ENCODE measurements at regions not wholly inside any gene's neighbourhood (a gene's known extent, or its start where the extent isn't known, plus 50 kb on each side); places are given as distances from the start of the nearest gene placed in this dataset.
"Not testable (repeated sequence)": the region's sequence is repeated elsewhere in the genome, so short reads cannot be mapped to it uniquely, and the experiment has no call there.

DNA sequence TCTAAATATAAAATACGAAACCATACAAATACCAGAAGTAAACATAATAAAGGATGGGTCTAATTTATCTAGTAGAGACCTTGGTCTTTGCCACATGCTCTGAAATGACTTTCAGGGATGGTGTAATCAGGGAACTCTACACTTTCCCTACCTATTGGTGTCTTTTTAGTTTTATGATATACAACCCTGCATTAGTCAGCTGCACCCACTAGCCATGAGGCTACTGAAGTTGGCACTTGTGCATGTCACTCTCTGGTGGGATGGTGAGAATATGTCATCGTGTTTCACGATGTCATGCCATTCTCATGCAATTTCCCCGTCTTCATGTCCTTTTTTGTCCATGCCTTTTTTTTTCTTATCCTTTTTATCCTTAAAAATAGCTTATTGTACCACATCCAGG lies 234.9 kb upstream of the ACTBL2 start:
- no peak for DNase-seq (ENCODE audit: low read depth, low spot score)
- no peak overlapping the region for H3K4me3 ChIP-seq (ENCODE audit: low read depth, low read length)
- TF ChIP-seq CTCF (IDR thresholded peaks at IDR 0.05; ENCODE audit: low read depth, low read length) = no peak
- ChIA-PET CTCF (interaction anchor here (2.4 kb wide), 1 partner anchor 62 kb away, joined by 6 read pairs; no protein-coding TSS in a partner anchor), POLR2A (no interaction called here)
- H3K9me3 ChIP-seq (ENCODE audit: control insufficient read depth, insufficient read depth, low read length) = no peaks in the 10 kb centered on the region
- no peaks in the 10 kb centered on the region for H3K27me3 ChIP-seq (ENCODE audit: control insufficient read depth, insufficient read depth, low read length)
- H3K27ac ChIP-seq (ENCODE audit: low read depth, low read length) = no peak overlapping the region

GRCh38 chr5:57716661-57717060 lies 234.1 kb upstream of the ACTBL2 start:
- ChIA-PET POLR2A (no interaction called here), CTCF (interaction anchor here (1.0 to 2.4 kb wide), 2 partner anchors 16 to 63 kb away, joined by 3 to 6 read pairs; no protein-coding TSS in a partner anchor)
- TF ChIP-seq CTCF (IDR thresholded peaks at IDR 0.05; ENCODE audit: low read depth, low read length) = no peak
- Histone ChIP-seq H3K27me3 (ENCODE audit: control insufficient read depth, insufficient read depth, low read length) (no peaks in the 10 kb centered on the region), H3K27ac (ENCODE audit: low read depth, low read length) (no peak overlapping the region), H3K4me3 (ENCODE audit: low read depth, low read length) (no peak overlapping the region), H3K9me3 (ENCODE audit: control insufficient read depth, insufficient read depth, low read length) (no peaks in the 10 kb centered on the region)
- no peak for DNase-seq (ENCODE audit: low read depth, low spot score)

- DNase-seq (ENCODE audit: low read depth, low spot score) = no peak
- POLR2A ChIA-PET = no interaction called here
- H3K4me3 ChIP-seq (ENCODE audit: low read depth, low read length) = no peak overlapping the region
- H3K27me3 ChIP-seq (ENCODE audit: control insufficient read depth, insufficient read depth, low read length) = no peaks in the 10 kb centered on the region
- H3K9me3 ChIP-seq (ENCODE audit: control insufficient read depth, insufficient read depth, low read length) = no peaks in the 10 kb centered on the region
- CTCF ChIA-PET = interaction anchor here (2.4 kb wide), 1 partner anchor 64 kb away, joined by 6 read pairs; no protein-coding TSS in a partner anchor
- TF ChIP-seq CTCF (IDR thresholded peaks at IDR 0.05; ENCODE audit: low read depth, low read length) = no peak
- no peak overlapping the region for H3K27ac ChIP-seq (ENCODE audit: low read depth, low read length)
These were observed 232.7 kb upstream of the ACTBL2 start for GRCh38 chr5:57715296-57715695.

- DNase-seq (ENCODE audit: low read depth, low spot score); H3K27ac ChIP-seq (ENCODE audit: low read depth, low read length); H3K4me3 ChIP-seq (ENCODE audit: low read depth, low read length); CTCF ChIA-PET; H3K9me3 ChIP-seq (ENCODE audit: control insufficient read depth, insufficient read depth, low read length); H3K27me3 ChIP-seq (ENCODE audit: control insufficient read depth, insufficient read depth, low read length): not testable (repeated sequence)
- POLR2A ChIA-PET = interaction anchor here (0.6 kb wide), 1 partner anchor 559 kb away, joined by 3 read pairs; no protein-coding TSS in a partner anchor
These were observed 230.9 kb upstream of the ACTBL2 start for GRCh38 chr5:57713535-57713934.

DNA sequence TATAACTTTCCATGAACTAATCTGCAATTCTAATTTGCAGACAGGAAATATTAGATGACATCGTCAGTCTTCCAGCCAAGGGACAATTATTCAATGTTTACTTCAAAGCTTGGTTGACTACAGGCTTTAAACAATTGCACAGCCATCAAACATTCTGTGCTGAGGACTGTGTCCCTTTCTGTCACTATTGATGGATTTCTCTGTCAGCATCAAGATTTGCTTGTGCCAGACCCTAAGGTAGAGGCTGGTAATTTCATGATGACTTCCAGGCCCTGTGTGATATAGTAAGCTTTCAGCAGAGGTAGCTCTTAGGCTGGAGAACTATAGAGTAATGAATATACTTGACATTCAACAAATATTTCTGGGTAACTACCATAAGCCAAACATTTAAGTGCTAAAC lies 229.3 kb upstream of the ACTBL2 start:
- ChIA-PET CTCF (interaction anchor here (0.7 to 1.6 kb wide), 2 partner anchors 415 to 749 kb away, joined by 3 to 5 read pairs; no protein-coding TSS in a partner anchor), POLR2A (no interaction called here)
- no peak for DNase-seq (ENCODE audit: low read depth, low spot score)
- Histone ChIP-seq H3K27me3 (ENCODE audit: control insufficient read depth, insufficient read depth, low read length) (no peaks in the 10 kb centered on the region), H3K4me3 (ENCODE audit: low read depth, low read length) (no peak overlapping the region), H3K9me3 (ENCODE audit: control insufficient read depth, insufficient read depth, low read length) (peaks cover 3% of the 10 kb centered on the region; the same call in 1 of the 2 replicates), H3K27ac (ENCODE audit: low read depth, low read length) (no peak overlapping the region)
- TF ChIP-seq CTCF (IDR thresholded peaks at IDR 0.05; ENCODE audit: low read depth, low read length) = no peak
